WTC11 (cell line): ENCODE measurements at regions not wholly inside any gene's neighbourhood (a gene's known extent, or its start where the extent isn't known, plus 50 kb on each side); places are given as distances from the start of the nearest gene placed in this dataset.

Experiments
- ATAC-seq: fragments of 200-7000 bp; cut with Tn5 transposase; 2 replicates; pipeline ENCODE4 v1.10.0; 2021; ENCODE audit warnings: mild to moderate bottlenecking, moderate library complexity
- CTCF ChIA-PET: fragments of 300-600 bp; sonication (Branson Sonifier 250); formaldehyde crosslinking; loops from one replicate; lab custom pipeline; 2021; ENCODE audit warnings: antibody characterized with exemption; lab: Charles Lee
- POLR2A ChIA-PET: fragments of 350-600 bp; sonication (Branson Sonifier 250); formaldehyde crosslinking; loops from one replicate; lab custom pipeline; 2021; ENCODE audit warnings: antibody characterized with exemption; lab: Charles Lee
- DNase-seq: peaks from one replicate; pipeline ENCODE4 v3.0.0; 2021; ENCODE audit warnings: low spot score
- H3K27ac Mint-ChIP-seq: 2 replicates; pipeline ENCODE4 v1.8.0; 2021; ENCODE audit warnings: mixed read lengths
- H3K27me3 Mint-ChIP-seq: 2 replicates; pipeline ENCODE4 v1.8.0; 2021; ENCODE audit warnings: low read depth, mild to moderate bottlenecking, moderate library complexity, mixed read lengths
- H3K36me3 Mint-ChIP-seq: 2 replicates; pipeline ENCODE4 v1.8.0; 2021; ENCODE audit warnings: mixed read lengths
- H3K4me1 Mint-ChIP-seq: 2 replicates; pipeline ENCODE4 v1.8.0; 2022; ENCODE audit warnings: mixed read lengths
- H3K4me3 Mint-ChIP-seq: 2 replicates; pipeline ENCODE4 v1.8.0; 2021; ENCODE audit warnings: mild to moderate bottlenecking, moderate library complexity, mixed read lengths
- H3K9me3 Mint-ChIP-seq: 2 replicates; pipeline ENCODE4 v1.8.0; 2021; ENCODE audit warnings: mixed read lengths
- ESRRA ChIP-seq: sonication (generic); formaldehyde crosslinking; IDR thresholded peaks from 2 replicates; pipeline ENCODE4 v1.8.1; 2022; ENCODE audit warnings: mild to moderate bottlenecking, missing genetic modification reagents, borderline replicate concordance
- FOXK1 ChIP-seq: sonication (generic); formaldehyde crosslinking; IDR thresholded peaks from 2 replicates; pipeline ENCODE4 v1.8.0; 2022; ENCODE audit warnings: mild to moderate bottlenecking, moderate library complexity, missing genetic modification reagents
- FOXP1 ChIP-seq: sonication (generic); formaldehyde crosslinking; IDR thresholded peaks from 2 replicates; pipeline ENCODE4 v1.8.0; 2022; ENCODE audit warnings: missing genetic modification reagents, mild to moderate bottlenecking, moderate library complexity, borderline replicate concordance
- GRHL2 ChIP-seq: fragments of 250-450 bp; sonication (Bioruptor Pico); IDR thresholded peaks from 2 replicates; pipeline ENCODE4 v1.8.0; 2022; ENCODE audit warnings: mild to moderate bottlenecking, moderate library complexity; ENCODE audit not compliant: insufficient replicate concordance, severe bottlenecking
- GTF2I ChIP-seq: fragments of 250-450 bp; sonication (Bioruptor Pico); conservative IDR thresholded peaks from 2 replicates; pipeline ENCODE4 v1.4.0; 2021; ENCODE audit warnings: mild to moderate bottlenecking
- KAT7 ChIP-seq: sonication (generic); formaldehyde crosslinking; IDR thresholded peaks from 2 replicates; pipeline ENCODE4 v1.8.1; 2023; ENCODE audit warnings: missing genetic modification reagents, mild to moderate bottlenecking, borderline replicate concordance
- MXD4 ChIP-seq: fragments of 250-450 bp; sonication (Bioruptor Pico); IDR thresholded peaks from 2 replicates; pipeline ENCODE4 v1.8.0; 2021; ENCODE audit warnings: mild to moderate bottlenecking, moderate library complexity, borderline replicate concordance
- NFATC4 ChIP-seq: fragments of 250-450 bp; sonication (Bioruptor Pico); IDR thresholded peaks from 2 replicates; pipeline ENCODE4 v1.9.0; 2021; ENCODE audit warnings: mild to moderate bottlenecking
- NR2C2 ChIP-seq: sonication (generic); formaldehyde crosslinking; IDR thresholded peaks from 2 replicates; pipeline ENCODE4 v1.8.0; 2022; ENCODE audit warnings: mild to moderate bottlenecking, missing genetic modification reagents
- OVOL2 ChIP-seq: fragments of 250-450 bp; sonication (Bioruptor Pico); IDR thresholded peaks from 2 replicates; pipeline ENCODE4 v1.9.0; 2021; ENCODE audit warnings: mild to moderate bottlenecking, borderline replicate concordance
- TP53 ChIP-seq: sonication (generic); formaldehyde crosslinking; IDR thresholded peaks from 2 replicates; pipeline ENCODE4 v1.8.1; 2023; ENCODE audit warnings: mild to moderate bottlenecking, missing genetic modification reagents
- ZBTB21 ChIP-seq: sonication (generic); formaldehyde crosslinking; IDR thresholded peaks from 2 replicates; pipeline ENCODE4 v1.8.1; 2023; ENCODE audit warnings: mild to moderate bottlenecking, missing genetic modification reagents, borderline replicate concordance
- ZNF121 ChIP-seq: sonication (generic); formaldehyde crosslinking; IDR thresholded peaks from 2 replicates; pipeline ENCODE4 v1.8.0; 2023; ENCODE audit warnings: missing genetic modification reagents
- ZNF263 ChIP-seq: sonication (generic); formaldehyde crosslinking; IDR thresholded peaks from 2 replicates; pipeline ENCODE4 v1.8.1; 2022; ENCODE audit warnings: low read depth, mild to moderate bottlenecking, moderate library complexity, missing genetic modification reagents
- ZNF416 ChIP-seq: fragments of 250-450 bp; sonication (Bioruptor Pico); IDR thresholded peaks from 2 replicates; pipeline ENCODE4 v1.9.0; 2021; ENCODE audit warnings: mild to moderate bottlenecking, inconsistent platforms
- ZNF671 ChIP-seq: fragments of 250-450 bp; sonication (Bioruptor Pico); IDR thresholded peaks from 2 replicates; pipeline ENCODE4 v1.8.0; 2021; ENCODE audit warnings: mild to moderate bottlenecking
- TF ChIP-seq, protein P1 (sequence below): sonication (generic); formaldehyde crosslinking; conservative IDR thresholded peaks from 2 replicates; pipeline ENCODE4 v1.8.1; 2022; ENCODE audit warnings: mild to moderate bottlenecking, missing genetic modification reagents
- TF ChIP-seq, protein P2 (sequence below): fragments of 250-450 bp; sonication (Bioruptor Pico); IDR thresholded peaks from 2 replicates; pipeline ENCODE4 v2.1.2; 2022; ENCODE audit warnings: mild to moderate bottlenecking, moderate library complexity
- TF ChIP-seq, protein P3 (sequence below): fragments of 200-600 bp; IDR thresholded peaks from 2 replicates; pipeline ENCODE4 v1.8.0; 2022; ENCODE audit warnings: antibody characterized with exemption
- TF ChIP-seq, protein P4 (sequence below): sonication (generic); formaldehyde crosslinking; IDR thresholded peaks from 2 replicates; pipeline ENCODE4 v1.8.1; 2022; ENCODE audit warnings: mild to moderate bottlenecking, missing genetic modification reagents, moderate library complexity, borderline replicate concordance
- TF ChIP-seq, protein P5 (sequence below): sonication (generic); formaldehyde crosslinking; IDR thresholded peaks from 2 replicates; pipeline ENCODE4 v1.8.0; 2023; ENCODE audit warnings: mild to moderate bottlenecking, missing genetic modification reagents
- TF ChIP-seq, protein P6 (sequence below): sonication (generic); formaldehyde crosslinking; IDR thresholded peaks from 2 replicates; pipeline ENCODE4 v1.8.1; 2022; ENCODE audit warnings: missing genetic modification reagents, borderline replicate concordance
- TF ChIP-seq, protein P7 (sequence below): sonication (generic); formaldehyde crosslinking; IDR thresholded peaks from 2 replicates; pipeline ENCODE4 v1.8.1; 2023; ENCODE audit warnings: mild to moderate bottlenecking, moderate library complexity, missing genetic modification reagents
- TF ChIP-seq, protein P8 (sequence below): fragments of 250-450 bp; sonication (Bioruptor Pico); IDR thresholded peaks from 2 replicates; pipeline ENCODE4 v1.9.0; 2021; ENCODE audit warnings: mild to moderate bottlenecking

DNA sequence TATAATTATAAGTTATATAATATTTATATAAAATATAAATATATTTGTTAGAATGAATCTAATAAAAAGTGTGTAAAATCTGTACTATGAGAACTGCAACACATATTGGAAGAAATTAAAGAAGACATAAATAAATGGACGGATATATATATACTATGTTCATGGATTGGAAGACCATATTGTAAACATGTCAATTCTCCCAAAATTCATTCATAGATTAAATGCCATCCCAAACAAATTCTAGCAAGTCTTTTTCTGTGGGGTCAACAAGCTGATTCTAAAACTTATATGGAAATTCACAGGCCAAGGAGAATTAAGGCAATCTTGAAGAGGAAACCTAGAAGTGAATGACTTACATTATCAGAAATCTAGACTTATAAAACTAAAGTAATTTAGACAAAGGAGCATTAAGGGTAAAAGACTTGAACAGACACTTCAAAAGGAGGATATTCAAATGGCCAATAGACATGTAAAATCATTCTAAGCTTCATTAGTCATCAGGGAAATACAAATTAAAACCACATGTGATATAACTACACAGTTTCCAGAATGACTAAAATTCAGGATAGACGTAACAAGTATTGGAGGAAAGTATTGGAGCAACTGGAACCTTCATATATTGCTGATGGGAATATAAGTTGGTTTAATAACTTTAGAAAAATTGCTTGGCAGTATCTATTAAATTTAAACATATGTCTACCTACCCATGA is 225.9 kb downstream of the EMX2 start:
- no peak overlapping the region for H3K27ac Mint-ChIP-seq
- no peak for ATAC-seq
- no peak overlapping the region for H3K4me3 Mint-ChIP-seq
- CTCF ChIA-PET, result no interaction called here
- POLR2A ChIA-PET, result no interaction called here
- no peak for DNase-seq
- no peaks in the 10 kb centered on the region for H3K36me3 Mint-ChIP-seq
- no peak for TF ChIP-seq FOXK1 (CRISPR knock-in tag)
- TF ChIP-seq, protein P1, sequence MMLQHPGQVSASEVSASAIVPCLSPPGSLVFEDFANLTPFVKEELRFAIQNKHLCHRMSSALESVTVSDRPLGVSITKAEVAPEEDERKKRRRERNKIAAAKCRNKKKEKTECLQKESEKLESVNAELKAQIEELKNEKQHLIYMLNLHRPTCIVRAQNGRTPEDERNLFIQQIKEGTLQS, result no peak
- TF ChIP-seq, protein P2, sequence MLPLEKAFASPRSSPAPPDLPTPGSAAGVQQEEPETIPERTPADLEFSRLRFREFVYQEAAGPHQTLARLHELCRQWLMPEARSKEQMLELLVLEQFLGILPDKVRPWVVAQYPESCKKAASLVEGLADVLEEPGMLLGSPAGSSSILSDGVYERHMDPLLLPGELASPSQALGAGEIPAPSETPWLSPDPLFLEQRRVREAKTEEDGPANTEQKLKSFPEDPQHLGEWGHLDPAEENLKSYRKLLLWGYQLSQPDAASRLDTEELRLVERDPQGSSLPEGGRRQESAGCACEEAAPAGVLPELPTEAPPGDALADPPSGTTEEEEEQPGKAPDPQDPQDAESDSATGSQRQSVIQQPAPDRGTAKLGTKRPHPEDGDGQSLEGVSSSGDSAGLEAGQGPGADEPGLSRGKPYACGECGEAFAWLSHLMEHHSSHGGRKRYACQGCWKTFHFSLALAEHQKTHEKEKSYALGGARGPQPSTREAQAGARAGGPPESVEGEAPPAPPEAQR, result no peak
- TF ChIP-seq ESRRA (CRISPR knock-in tag), result no peak
- TF ChIP-seq NR2C2, result no peak
- TF ChIP-seq MXD4, result no peak
- TF ChIP-seq FOXP1 (CRISPR knock-in tag), result no peak
- TF ChIP-seq NFATC4 (CRISPR knock-in tag), result no peak
- TF ChIP-seq, all 79 proteins: peak for 0
- Mint-ChIP-seq H3K27me3 (no peaks in the 10 kb centered on the region; the same call in 1 of the 2 replicates), H3K9me3 (peaks cover 5% of the 10 kb centered on the region), H3K4me1 (peaks cover 8% of the 10 kb centered on the region)

DNA sequence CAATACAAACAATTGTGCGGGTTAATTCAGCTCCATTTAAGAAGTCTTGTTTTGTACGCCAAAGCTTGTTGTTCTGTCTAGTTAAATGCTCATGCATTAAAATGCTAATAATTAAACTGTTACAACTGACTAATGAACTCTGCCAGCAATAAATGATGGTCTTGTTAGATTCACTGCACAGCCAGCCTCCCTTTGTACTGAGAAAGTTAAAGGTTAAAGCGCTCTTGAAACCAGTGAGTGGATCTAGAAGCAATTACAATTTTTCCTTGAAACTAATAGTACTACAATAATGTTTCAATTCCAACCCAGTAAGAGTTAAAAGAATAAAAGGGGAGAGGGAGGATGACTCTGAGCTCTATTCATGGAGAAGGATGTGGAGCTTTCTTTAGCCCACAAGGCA is 233.0 kb downstream of the EMX2 start:
- no peak overlapping the region for H3K4me3 Mint-ChIP-seq
- H3K36me3 Mint-ChIP-seq, result no peaks in the 10 kb centered on the region
- H3K4me1 Mint-ChIP-seq, result peaks cover 4% of the 10 kb centered on the region
- peaks cover 12% of the 10 kb centered on the region for H3K9me3 Mint-ChIP-seq
- ATAC-seq, result no peak
- H3K27me3 Mint-ChIP-seq, result no peaks in the 10 kb centered on the region; the same call in none of the 2 replicates
- H3K27ac Mint-ChIP-seq, result no peak overlapping the region
- CTCF ChIA-PET, result no interaction called here
- DNase-seq, result no peak
- POLR2A ChIA-PET, result no interaction called here
- TF ChIP-seq, protein P3, sequence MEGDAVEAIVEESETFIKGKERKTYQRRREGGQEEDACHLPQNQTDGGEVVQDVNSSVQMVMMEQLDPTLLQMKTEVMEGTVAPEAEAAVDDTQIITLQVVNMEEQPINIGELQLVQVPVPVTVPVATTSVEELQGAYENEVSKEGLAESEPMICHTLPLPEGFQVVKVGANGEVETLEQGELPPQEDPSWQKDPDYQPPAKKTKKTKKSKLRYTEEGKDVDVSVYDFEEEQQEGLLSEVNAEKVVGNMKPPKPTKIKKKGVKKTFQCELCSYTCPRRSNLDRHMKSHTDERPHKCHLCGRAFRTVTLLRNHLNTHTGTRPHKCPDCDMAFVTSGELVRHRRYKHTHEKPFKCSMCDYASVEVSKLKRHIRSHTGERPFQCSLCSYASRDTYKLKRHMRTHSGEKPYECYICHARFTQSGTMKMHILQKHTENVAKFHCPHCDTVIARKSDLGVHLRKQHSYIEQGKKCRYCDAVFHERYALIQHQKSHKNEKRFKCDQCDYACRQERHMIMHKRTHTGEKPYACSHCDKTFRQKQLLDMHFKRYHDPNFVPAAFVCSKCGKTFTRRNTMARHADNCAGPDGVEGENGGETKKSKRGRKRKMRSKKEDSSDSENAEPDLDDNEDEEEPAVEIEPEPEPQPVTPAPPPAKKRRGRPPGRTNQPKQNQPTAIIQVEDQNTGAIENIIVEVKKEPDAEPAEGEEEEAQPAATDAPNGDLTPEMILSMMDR, result no peak
- no peak for TF ChIP-seq FOXK1 (CRISPR knock-in tag)
- TF ChIP-seq, protein P4, sequence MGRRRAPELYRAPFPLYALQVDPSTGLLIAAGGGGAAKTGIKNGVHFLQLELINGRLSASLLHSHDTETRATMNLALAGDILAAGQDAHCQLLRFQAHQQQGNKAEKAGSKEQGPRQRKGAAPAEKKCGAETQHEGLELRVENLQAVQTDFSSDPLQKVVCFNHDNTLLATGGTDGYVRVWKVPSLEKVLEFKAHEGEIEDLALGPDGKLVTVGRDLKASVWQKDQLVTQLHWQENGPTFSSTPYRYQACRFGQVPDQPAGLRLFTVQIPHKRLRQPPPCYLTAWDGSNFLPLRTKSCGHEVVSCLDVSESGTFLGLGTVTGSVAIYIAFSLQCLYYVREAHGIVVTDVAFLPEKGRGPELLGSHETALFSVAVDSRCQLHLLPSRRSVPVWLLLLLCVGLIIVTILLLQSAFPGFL (CRISPR knock-in tag), result no peak
- no peak for TF ChIP-seq ZBTB21 (CRISPR knock-in tag)
- TF ChIP-seq ZNF263 (CRISPR knock-in tag), result no peak
- no peak for TF ChIP-seq KAT7 (CRISPR knock-in tag)
- TF ChIP-seq FOXP1 (CRISPR knock-in tag), result no peak
- TF ChIP-seq, protein P5, sequence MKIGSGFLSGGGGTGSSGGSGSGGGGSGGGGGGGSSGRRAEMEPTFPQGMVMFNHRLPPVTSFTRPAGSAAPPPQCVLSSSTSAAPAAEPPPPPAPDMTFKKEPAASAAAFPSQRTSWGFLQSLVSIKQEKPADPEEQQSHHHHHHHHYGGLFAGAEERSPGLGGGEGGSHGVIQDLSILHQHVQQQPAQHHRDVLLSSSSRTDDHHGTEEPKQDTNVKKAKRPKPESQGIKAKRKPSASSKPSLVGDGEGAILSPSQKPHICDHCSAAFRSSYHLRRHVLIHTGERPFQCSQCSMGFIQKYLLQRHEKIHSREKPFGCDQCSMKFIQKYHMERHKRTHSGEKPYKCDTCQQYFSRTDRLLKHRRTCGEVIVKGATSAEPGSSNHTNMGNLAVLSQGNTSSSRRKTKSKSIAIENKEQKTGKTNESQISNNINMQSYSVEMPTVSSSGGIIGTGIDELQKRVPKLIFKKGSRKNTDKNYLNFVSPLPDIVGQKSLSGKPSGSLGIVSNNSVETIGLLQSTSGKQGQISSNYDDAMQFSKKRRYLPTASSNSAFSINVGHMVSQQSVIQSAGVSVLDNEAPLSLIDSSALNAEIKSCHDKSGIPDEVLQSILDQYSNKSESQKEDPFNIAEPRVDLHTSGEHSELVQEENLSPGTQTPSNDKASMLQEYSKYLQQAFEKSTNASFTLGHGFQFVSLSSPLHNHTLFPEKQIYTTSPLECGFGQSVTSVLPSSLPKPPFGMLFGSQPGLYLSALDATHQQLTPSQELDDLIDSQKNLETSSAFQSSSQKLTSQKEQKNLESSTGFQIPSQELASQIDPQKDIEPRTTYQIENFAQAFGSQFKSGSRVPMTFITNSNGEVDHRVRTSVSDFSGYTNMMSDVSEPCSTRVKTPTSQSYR (CRISPR knock-in tag), result no peak
- TF ChIP-seq, protein P6, sequence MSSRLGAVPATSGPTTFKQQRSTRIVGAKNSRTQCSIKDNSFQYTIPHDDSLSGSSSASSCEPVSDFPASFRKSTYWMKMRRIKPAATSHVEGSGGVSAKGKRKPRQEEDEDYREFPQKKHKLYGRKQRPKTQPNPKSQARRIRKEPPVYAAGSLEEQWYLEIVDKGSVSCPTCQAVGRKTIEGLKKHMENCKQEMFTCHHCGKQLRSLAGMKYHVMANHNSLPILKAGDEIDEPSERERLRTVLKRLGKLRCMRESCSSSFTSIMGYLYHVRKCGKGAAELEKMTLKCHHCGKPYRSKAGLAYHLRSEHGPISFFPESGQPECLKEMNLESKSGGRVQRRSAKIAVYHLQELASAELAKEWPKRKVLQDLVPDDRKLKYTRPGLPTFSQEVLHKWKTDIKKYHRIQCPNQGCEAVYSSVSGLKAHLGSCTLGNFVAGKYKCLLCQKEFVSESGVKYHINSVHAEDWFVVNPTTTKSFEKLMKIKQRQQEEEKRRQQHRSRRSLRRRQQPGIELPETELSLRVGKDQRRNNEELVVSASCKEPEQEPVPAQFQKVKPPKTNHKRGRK (CRISPR knock-in tag), result no peak
- TF ChIP-seq ZNF671 (CRISPR knock-in tag), result no peak
- no peak for TF ChIP-seq GTF2I (CRISPR knock-in tag)
- TF ChIP-seq, protein P7, sequence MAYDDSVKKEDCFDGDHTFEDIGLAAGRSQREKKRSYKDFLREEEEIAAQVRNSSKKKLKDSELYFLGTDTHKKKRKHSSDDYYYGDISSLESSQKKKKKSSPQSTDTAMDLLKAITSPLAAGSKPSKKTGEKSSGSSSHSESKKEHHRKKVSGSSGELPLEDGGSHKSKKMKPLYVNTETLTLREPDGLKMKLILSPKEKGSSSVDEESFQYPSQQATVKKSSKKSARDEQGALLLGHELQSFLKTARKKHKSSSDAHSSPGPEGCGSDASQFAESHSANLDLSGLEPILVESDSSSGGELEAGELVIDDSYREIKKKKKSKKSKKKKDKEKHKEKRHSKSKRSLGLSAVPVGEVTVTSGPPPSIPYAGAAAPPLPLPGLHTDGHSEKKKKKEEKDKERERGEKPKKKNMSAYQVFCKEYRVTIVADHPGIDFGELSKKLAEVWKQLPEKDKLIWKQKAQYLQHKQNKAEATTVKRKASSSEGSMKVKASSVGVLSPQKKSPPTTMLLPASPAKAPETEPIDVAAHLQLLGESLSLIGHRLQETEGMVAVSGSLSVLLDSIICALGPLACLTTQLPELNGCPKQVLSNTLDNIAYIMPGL (CRISPR knock-in tag), result no peak
- no peak for TF ChIP-seq GRHL2 (CRISPR knock-in tag)
- TF ChIP-seq, protein P8, sequence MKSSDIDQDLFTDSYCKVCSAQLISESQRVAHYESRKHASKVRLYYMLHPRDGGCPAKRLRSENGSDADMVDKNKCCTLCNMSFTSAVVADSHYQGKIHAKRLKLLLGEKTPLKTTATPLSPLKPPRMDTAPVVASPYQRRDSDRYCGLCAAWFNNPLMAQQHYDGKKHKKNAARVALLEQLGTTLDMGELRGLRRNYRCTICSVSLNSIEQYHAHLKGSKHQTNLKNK (CRISPR knock-in tag), result no peak
- TF ChIP-seq TP53 (CRISPR knock-in tag), result no peak
- no peak for TF ChIP-seq OVOL2
- TF ChIP-seq ZNF416 (CRISPR knock-in tag), result no peak
- TF ChIP-seq ZNF121 (CRISPR knock-in tag), result no peak
